HCT116 (cell line): ENCODE measurements at regions not wholly inside any gene's neighbourhood (a gene's known extent, or its start where the extent isn't known, plus 50 kb on each side); places are given as distances from the start of the nearest gene placed in this dataset.

Experiments
- EZH2 ChIP-seq: fragments of 200-600 bp; sonication (generic); IDR thresholded peaks from 2 replicates; pipeline ENCODE4 v1.6.1; 2017; ENCODE audit warnings: antibody characterized with exemption, mixed run types
- EZH2phosphoT487 ChIP-seq: fragments of 200-600 bp; IDR thresholded peaks from 2 replicates; pipeline ENCODE4 v1.6.1; 2018; ENCODE audit warnings: antibody characterized with exemption, borderline replicate concordance
- FOSL1 ChIP-seq: IDR thresholded peaks from 2 replicates; pipeline ENCODE4 v1.6.1; 2012; ENCODE audit warnings: low read depth
- POLR2A ChIP-seq: IDR thresholded peaks from 2 replicates; pipeline ENCODE4 v1.7.0; 2011; ENCODE audit warnings: borderline replicate concordance; ENCODE audit not compliant: insufficient read depth, insufficient read length; ENCODE audit errors: extremely low read depth
- POLR2AphosphoS5 ChIP-seq: IDR thresholded peaks from 2 replicates; pipeline ENCODE4 v1.6.1; 2011; ENCODE audit warnings: mild to moderate bottlenecking, low read depth, low read length, moderate library complexity
- RAD21 ChIP-seq: IDR thresholded peaks from 2 replicates; pipeline ENCODE4 v1.6.1; 2012; ENCODE audit warnings: low read depth, mild to moderate bottlenecking
- TF ChIP-seq, protein P1 (sequence below): IDR thresholded peaks from 2 replicates; pipeline ENCODE4 v1.6.1; 2012
- TF ChIP-seq, protein P2 (sequence below), 3 experiments: fragments of 200-600 bp in 1 of 3; sonication (generic) in 1 of 3; IDR thresholded peaks in 2 of 3; conservative IDR thresholded peaks in 1 of 3; 2 replicates each; pipeline ENCODE4 v1.5.1; 2012 to 2017; ENCODE audit warnings: low read depth in 2 of 3, low read length in 2 of 3, antibody characterized with exemption in 1 of 3, borderline replicate concordance in 1 of 3, control low read depth in 1 of 3, mild to moderate bottlenecking in 1 of 3, mixed read lengths in 1 of 3, mixed run types in 1 of 3, moderate library complexity in 1 of 3; ENCODE audit not compliant: insufficient read depth in 1 of 3
- TF ChIP-seq, protein P3 (sequence below): IDR thresholded peaks from 2 replicates; pipeline ENCODE4 v1.6.1; 2012; ENCODE audit warnings: low read depth

DNA sequence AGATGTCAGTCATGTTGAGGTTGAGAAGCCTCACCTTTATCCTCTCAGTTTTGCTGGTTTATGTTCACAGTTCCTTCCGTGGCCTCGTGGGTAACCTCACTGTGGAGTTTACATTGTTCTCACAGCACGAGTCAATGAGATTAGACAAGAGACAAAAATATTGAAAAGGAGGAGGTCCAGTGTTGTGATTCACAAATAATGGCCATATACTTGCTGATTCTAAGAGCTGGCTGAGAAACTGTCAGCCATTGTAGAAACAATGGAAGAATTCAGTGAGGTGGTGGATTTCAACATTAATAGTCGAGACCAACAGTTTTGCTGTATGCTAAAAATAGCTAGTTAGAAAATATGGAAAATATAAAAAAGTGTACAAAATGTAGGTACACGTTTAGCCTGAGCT lies 176.4 kb upstream of the WSCD1 start:
- TF ChIP-seq, protein P1, sequence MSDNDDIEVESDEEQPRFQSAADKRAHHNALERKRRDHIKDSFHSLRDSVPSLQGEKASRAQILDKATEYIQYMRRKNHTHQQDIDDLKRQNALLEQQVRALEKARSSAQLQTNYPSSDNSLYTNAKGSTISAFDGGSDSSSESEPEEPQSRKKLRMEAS, result no peak
- TF ChIP-seq EZH2phosphoT487, result no peak
- TF ChIP-seq POLR2AphosphoS5, result no peak
- no peak for TF ChIP-seq RAD21
- TF ChIP-seq, protein P2, sequence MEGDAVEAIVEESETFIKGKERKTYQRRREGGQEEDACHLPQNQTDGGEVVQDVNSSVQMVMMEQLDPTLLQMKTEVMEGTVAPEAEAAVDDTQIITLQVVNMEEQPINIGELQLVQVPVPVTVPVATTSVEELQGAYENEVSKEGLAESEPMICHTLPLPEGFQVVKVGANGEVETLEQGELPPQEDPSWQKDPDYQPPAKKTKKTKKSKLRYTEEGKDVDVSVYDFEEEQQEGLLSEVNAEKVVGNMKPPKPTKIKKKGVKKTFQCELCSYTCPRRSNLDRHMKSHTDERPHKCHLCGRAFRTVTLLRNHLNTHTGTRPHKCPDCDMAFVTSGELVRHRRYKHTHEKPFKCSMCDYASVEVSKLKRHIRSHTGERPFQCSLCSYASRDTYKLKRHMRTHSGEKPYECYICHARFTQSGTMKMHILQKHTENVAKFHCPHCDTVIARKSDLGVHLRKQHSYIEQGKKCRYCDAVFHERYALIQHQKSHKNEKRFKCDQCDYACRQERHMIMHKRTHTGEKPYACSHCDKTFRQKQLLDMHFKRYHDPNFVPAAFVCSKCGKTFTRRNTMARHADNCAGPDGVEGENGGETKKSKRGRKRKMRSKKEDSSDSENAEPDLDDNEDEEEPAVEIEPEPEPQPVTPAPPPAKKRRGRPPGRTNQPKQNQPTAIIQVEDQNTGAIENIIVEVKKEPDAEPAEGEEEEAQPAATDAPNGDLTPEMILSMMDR (IDR thresholded peaks at IDR 0.05 in 2 of 3, conservative IDR thresholded peaks at IDR 0.05 in 1 of 3; ENCODE audit: borderline replicate concordance in 1 of 3, insufficient read depth in 1 of 3, low read depth in 2 of 3, low read length in 2 of 3), result no peak
- no peak for TF ChIP-seq EZH2
- no peak for TF ChIP-seq POLR2A
- no peak for TF ChIP-seq FOSL1
- TF ChIP-seq, protein P3, sequence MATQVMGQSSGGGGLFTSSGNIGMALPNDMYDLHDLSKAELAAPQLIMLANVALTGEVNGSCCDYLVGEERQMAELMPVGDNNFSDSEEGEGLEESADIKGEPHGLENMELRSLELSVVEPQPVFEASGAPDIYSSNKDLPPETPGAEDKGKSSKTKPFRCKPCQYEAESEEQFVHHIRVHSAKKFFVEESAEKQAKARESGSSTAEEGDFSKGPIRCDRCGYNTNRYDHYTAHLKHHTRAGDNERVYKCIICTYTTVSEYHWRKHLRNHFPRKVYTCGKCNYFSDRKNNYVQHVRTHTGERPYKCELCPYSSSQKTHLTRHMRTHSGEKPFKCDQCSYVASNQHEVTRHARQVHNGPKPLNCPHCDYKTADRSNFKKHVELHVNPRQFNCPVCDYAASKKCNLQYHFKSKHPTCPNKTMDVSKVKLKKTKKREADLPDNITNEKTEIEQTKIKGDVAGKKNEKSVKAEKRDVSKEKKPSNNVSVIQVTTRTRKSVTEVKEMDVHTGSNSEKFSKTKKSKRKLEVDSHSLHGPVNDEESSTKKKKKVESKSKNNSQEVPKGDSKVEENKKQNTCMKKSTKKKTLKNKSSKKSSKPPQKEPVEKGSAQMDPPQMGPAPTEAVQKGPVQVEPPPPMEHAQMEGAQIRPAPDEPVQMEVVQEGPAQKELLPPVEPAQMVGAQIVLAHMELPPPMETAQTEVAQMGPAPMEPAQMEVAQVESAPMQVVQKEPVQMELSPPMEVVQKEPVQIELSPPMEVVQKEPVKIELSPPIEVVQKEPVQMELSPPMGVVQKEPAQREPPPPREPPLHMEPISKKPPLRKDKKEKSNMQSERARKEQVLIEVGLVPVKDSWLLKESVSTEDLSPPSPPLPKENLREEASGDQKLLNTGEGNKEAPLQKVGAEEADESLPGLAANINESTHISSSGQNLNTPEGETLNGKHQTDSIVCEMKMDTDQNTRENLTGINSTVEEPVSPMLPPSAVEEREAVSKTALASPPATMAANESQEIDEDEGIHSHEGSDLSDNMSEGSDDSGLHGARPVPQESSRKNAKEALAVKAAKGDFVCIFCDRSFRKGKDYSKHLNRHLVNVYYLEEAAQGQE, result no peak
